HL-60 (cell line): ENCODE measurements at regions not wholly inside any gene's neighbourhood (a gene's known extent, or its start where the extent isn't known, plus 50 kb on each side); places are given as distances from the start of the nearest gene placed in this dataset.

Experiments used
- GABPA ChIP-seq: IDR thresholded peaks from 2 replicates; pipeline ENCODE4 v1.6.1; 2012; ENCODE audit warnings: low read depth
- POLR2AphosphoS5 ChIP-seq: IDR thresholded peaks from 2 replicates; pipeline ENCODE4 v1.6.1; 2012; ENCODE audit warnings: low read depth
- TF ChIP-seq, protein P1 (sequence below): IDR thresholded peaks from one replicate; pipeline ENCODE4 v1.5.1; 2011; ENCODE audit warnings: low read length, control low read depth, inconsistent platforms; ENCODE audit not compliant: insufficient read depth
- TF ChIP-seq, protein P2 (sequence below): IDR thresholded peaks from 2 replicates; pipeline ENCODE4 v1.6.1; 2012; ENCODE audit warnings: low read depth; ENCODE audit not compliant: insufficient replicate concordance

DNA sequence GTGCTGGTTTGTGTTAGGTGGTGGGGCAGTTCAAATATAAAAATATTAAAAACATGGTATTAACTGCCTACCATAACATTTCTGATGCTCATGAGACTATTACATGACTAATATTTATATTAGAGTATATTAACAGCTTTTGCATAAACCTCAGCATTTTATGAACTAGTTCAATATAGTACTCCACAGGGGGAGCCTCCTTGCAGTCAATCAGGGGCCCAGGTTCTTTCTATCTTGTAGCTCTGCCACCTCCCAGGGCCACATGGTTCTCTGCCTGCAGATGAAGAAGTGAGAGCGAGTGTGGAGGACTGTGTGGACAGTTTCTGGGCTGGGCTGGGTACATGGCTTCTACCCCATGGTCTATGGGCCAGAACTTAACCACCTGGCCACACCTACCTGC lies 159.5 kb downstream of the RPS24 start:
- TF ChIP-seq, protein P1, sequence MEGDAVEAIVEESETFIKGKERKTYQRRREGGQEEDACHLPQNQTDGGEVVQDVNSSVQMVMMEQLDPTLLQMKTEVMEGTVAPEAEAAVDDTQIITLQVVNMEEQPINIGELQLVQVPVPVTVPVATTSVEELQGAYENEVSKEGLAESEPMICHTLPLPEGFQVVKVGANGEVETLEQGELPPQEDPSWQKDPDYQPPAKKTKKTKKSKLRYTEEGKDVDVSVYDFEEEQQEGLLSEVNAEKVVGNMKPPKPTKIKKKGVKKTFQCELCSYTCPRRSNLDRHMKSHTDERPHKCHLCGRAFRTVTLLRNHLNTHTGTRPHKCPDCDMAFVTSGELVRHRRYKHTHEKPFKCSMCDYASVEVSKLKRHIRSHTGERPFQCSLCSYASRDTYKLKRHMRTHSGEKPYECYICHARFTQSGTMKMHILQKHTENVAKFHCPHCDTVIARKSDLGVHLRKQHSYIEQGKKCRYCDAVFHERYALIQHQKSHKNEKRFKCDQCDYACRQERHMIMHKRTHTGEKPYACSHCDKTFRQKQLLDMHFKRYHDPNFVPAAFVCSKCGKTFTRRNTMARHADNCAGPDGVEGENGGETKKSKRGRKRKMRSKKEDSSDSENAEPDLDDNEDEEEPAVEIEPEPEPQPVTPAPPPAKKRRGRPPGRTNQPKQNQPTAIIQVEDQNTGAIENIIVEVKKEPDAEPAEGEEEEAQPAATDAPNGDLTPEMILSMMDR = no peak
- TF ChIP-seq POLR2AphosphoS5 (no peak), GABPA (no peak)
- TF ChIP-seq, protein P2, sequence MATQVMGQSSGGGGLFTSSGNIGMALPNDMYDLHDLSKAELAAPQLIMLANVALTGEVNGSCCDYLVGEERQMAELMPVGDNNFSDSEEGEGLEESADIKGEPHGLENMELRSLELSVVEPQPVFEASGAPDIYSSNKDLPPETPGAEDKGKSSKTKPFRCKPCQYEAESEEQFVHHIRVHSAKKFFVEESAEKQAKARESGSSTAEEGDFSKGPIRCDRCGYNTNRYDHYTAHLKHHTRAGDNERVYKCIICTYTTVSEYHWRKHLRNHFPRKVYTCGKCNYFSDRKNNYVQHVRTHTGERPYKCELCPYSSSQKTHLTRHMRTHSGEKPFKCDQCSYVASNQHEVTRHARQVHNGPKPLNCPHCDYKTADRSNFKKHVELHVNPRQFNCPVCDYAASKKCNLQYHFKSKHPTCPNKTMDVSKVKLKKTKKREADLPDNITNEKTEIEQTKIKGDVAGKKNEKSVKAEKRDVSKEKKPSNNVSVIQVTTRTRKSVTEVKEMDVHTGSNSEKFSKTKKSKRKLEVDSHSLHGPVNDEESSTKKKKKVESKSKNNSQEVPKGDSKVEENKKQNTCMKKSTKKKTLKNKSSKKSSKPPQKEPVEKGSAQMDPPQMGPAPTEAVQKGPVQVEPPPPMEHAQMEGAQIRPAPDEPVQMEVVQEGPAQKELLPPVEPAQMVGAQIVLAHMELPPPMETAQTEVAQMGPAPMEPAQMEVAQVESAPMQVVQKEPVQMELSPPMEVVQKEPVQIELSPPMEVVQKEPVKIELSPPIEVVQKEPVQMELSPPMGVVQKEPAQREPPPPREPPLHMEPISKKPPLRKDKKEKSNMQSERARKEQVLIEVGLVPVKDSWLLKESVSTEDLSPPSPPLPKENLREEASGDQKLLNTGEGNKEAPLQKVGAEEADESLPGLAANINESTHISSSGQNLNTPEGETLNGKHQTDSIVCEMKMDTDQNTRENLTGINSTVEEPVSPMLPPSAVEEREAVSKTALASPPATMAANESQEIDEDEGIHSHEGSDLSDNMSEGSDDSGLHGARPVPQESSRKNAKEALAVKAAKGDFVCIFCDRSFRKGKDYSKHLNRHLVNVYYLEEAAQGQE = no peak
